ENCODE measurements at regions not wholly inside any gene's neighbourhood (a gene's known extent, or its start where the extent isn't known, plus 50 kb on each side); places are given as distances from the start of the nearest gene placed in this dataset.

GRCh38 chr4:82231806-82232205, 142.0 kb downstream of the HNRNPD start:
- no peaks in the 10 kb centered on the region for H3K36me3 Mint-ChIP-seq (ENCODE audit: low read depth)
- Histone ChIP-seq H3K27me3 (ENCODE audit: control insufficient read depth, insufficient read depth, low read length, poor library complexity, severe bottlenecking) (no peaks in the 10 kb centered on the region), H3K9ac (ENCODE audit: extremely low read depth, low read length, poor library complexity, severe bottlenecking) (no peak overlapping the region), H3K9me3 (ENCODE audit: control insufficient read depth, low read length) (no peaks in the 10 kb centered on the region), H3K36me3 (ENCODE audit: control insufficient read depth, insufficient read depth, low read length) (no peaks in the 10 kb centered on the region), H3K4me1 (ENCODE audit: control insufficient read depth, insufficient read depth, low read length) (no peaks in the 10 kb centered on the region), H3K4me3 (ENCODE audit: low read length) (no peak overlapping the region), H3K27ac (ENCODE audit: low read depth, low read length) (no peak overlapping the region)
- H3K4me3 Mint-ChIP-seq, result no peak overlapping the region
- no peak for TF ChIP-seq CTCF (conservative IDR thresholded peaks at IDR 0.05)
- no peaks in the 10 kb centered on the region for H3K27me3 Mint-ChIP-seq (ENCODE audit: insufficient read depth)
- no peak overlapping the region for H3K27ac Mint-ChIP-seq
- peaks cover 1% of the 10 kb centered on the region for H3K4me1 Mint-ChIP-seq
- no peak for DNase-seq
- no peaks in the 10 kb centered on the region for H3K9me3 Mint-ChIP-seq

- Histone ChIP-seq H3K9ac (ENCODE audit: extremely low read depth, low read length, poor library complexity, severe bottlenecking) (no peak overlapping the region), H3K4me3 (ENCODE audit: low read length) (no peak overlapping the region), H3K27me3 (ENCODE audit: control insufficient read depth, insufficient read depth, low read length, poor library complexity, severe bottlenecking) (no peaks in the 10 kb centered on the region), H3K27ac (ENCODE audit: low read depth, low read length) (no peak overlapping the region), H3K36me3 (ENCODE audit: control insufficient read depth, insufficient read depth, low read length) (no peaks in the 10 kb centered on the region), H3K9me3 (ENCODE audit: control insufficient read depth, low read length) (no peaks in the 10 kb centered on the region), H3K4me1 (ENCODE audit: control insufficient read depth, insufficient read depth, low read length) (no peaks in the 10 kb centered on the region)
- Mint-ChIP-seq H3K4me3 (no peak overlapping the region), H3K27ac (no peak overlapping the region), H3K9me3 (no peaks in the 10 kb centered on the region), H3K4me1 (peaks cover 1% of the 10 kb centered on the region), H3K27me3 (ENCODE audit: insufficient read depth) (no peaks in the 10 kb centered on the region), H3K36me3 (ENCODE audit: low read depth) (no peaks in the 10 kb centered on the region)
- TF ChIP-seq CTCF (conservative IDR thresholded peaks at IDR 0.05), result no peak
- DNase-seq, result no peak
- WGBS, 2 experiments (ENCODE audit: insufficient coverage in 1 of 2, insufficient read length in 1 of 2), result 80 to 96% methylated on average over 1 to 4 of the region's 4 CpGs
Observed at GRCh38 chr4:82230306-82230705, 143.5 kb downstream of the HNRNPD start.

- H3K36me3 Mint-ChIP-seq (ENCODE audit: low read depth), result no peaks in the 10 kb centered on the region
- H3K27ac Mint-ChIP-seq, result no peak overlapping the region
- no peak for TF ChIP-seq CTCF (conservative IDR thresholded peaks at IDR 0.05)
- Histone ChIP-seq H3K27me3 (ENCODE audit: control insufficient read depth, insufficient read depth, low read length, poor library complexity, severe bottlenecking) (no peaks in the 10 kb centered on the region), H3K4me1 (ENCODE audit: control insufficient read depth, insufficient read depth, low read length) (no peaks in the 10 kb centered on the region), H3K9me3 (ENCODE audit: control insufficient read depth, low read length) (no peaks in the 10 kb centered on the region), H3K4me3 (ENCODE audit: low read length) (no peak overlapping the region), H3K9ac (ENCODE audit: extremely low read depth, low read length, poor library complexity, severe bottlenecking) (no peak overlapping the region), H3K36me3 (ENCODE audit: control insufficient read depth, insufficient read depth, low read length) (no peaks in the 10 kb centered on the region), H3K27ac (ENCODE audit: low read depth, low read length) (no peak overlapping the region)
- no peak for DNase-seq
- WGBS, 2 experiments (ENCODE audit: insufficient coverage in 1 of 2, insufficient read length in 1 of 2), result 92% methylated on average over 2 of the region's 2 CpGs; no CpG with 5 or more reads in 1 of the 2 experiments
- H3K27me3 Mint-ChIP-seq (ENCODE audit: insufficient read depth), result peaks cover 5% of the 10 kb centered on the region
- no peak overlapping the region for H3K4me3 Mint-ChIP-seq
- H3K9me3 Mint-ChIP-seq, result no peaks in the 10 kb centered on the region
- H3K4me1 Mint-ChIP-seq, result peaks cover 5% of the 10 kb centered on the region
Observed at GRCh38 chr4:82225030-82225429, 148.8 kb downstream of the HNRNPD start.
